AG20443 (cell line): ENCODE measurements at regions not wholly inside any gene's neighbourhood (a gene's known extent, or its start where the extent isn't known, plus 50 kb on each side); places are given as distances from the start of the nearest gene placed in this dataset.
A peak's percentile ranks its signal among the peaks of the same experiment; 100 is the strongest.

Source experiments
- DNase-seq: peaks from one replicate; pipeline ENCODE4 v3.0.0; 2012; ENCODE audit warnings: low spot score, mixed read lengths

DNA sequence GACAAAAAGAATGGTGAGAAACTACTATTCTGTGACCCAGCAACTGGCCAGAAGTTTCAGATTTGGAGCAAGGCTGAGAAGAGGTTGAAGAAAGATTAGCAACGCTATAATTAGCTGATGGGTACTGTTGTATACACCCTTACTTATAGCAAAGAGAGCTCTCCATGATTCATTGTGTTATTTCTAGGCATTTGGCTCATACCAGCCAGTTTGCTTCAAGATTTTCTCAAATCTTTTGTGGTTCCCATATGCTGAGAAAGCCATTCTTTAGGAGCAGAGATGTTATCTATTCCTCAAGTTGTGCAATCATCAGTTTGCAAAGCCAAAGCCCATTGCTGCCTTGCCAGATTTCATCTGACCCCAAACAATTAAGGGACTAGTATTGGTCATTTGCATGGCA lies 179.4 kb downstream of the ETS1 start:
- peak; percentile 31 for DNase-seq

DNA sequence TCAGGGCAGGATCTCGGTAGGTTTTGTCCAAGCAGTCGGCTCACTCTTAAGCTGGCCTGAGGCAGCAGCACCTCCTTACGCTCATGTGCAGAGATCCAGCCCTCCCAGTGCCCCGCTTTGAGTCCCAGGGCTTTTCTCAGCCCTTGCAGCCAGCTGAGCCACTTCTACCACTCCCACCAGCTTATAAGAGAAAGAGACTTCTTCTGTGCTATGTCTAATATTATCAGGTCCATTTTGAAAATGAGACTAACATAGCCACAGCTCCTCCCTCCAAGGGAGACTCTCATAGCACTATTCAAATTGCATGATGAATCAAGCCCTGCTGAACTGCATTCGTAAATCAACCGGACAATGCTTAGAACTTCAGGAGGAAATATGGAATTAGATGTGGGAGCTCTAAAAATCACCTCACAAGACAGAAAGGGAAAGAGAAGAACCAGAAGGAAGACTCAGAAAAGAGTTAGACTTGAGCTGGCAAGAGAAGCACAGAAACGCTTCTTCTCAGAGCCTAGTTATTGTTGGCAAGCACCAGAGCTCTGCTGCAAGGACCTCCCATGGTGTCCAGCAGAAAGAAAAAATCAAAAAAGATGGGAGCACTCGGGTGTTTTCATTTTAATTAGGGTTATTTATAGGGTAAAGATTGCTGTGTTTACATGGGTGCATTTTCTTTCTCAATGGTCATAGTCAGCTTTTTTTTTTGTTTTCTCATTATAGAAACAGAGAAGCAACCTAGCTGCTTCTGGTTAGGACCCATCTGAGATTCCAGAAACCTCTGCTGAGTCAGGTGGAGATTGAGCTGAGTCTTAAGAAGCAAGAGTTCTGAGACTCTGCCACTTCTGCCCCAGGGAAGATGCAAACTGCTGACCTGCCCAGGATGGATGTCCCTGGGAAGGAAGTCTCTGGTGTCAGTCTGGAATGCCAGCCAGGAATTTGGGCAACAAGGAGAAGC lies 181.4 kb downstream of the ETS1 start:
- DNase-seq = peak; percentile 24

DNA sequence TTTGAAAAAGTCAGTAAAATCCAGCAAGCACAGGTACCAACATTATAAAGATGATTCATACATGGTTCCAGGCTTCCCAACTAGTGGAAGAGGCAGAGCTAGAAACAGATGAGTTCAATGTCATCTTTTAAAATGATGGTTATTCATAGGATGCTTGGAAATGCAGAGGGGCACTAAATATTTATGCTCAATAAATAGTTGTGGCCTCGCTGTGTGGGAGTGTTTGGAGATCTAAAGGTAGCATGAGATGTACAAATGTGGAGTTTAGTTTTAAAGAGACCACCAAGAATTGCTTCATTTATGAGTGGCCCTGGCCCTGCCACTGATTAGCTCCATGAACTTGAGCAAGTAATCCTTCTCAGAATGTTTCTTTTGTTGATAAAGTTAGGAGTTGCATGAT lies 182.2 kb downstream of the ETS1 start:
- DNase-seq = no peak

GRCh38 chr11:128404437-128404836 lies 182.9 kb downstream of the ETS1 start:
- DNase-seq = no peak

DNA sequence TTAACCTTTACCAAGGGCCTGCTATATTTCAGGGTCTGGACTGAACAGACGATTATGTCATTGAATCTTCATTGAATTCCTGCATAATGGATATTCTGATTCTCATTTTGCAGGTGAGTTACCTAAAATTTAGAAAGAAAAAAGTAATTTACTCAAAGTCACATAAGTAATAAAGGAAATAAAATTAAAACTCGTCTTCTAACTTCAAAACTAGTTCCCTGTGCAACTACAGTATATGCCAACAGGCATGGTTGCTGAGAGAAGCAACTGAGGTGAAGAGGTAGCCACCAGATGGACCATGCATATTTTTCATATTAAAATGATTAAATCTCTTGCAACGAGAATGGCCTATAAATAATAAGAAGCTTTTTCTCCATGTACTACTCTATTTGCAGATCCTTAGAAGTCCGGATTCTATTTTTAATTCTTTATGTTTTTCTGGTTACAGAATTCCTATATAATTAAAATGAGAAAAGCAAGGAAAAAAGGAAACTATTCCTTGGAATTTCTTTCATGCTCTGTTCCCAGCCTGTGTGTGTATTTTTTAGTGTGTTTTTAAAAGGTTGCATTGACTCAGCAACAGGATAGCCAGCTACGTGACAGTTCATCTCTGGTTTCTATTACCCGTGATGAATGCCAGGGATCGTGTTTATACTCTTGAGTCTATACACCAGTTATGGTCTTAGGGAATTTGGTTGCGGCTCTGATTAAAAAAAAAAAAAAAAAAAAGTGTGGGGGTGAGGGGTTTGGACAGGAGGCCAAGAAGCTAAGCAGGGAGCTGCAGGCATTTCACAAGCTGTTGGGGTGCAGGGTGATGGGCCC lies 186.8 kb downstream of the ETS1 start:
- DNase-seq = peak; percentile 72

- DNase-seq = peak; percentile 51
These were observed 187.9 kb downstream of the ETS1 start for GRCh38 chr11:128399251-128400121.

DNA sequence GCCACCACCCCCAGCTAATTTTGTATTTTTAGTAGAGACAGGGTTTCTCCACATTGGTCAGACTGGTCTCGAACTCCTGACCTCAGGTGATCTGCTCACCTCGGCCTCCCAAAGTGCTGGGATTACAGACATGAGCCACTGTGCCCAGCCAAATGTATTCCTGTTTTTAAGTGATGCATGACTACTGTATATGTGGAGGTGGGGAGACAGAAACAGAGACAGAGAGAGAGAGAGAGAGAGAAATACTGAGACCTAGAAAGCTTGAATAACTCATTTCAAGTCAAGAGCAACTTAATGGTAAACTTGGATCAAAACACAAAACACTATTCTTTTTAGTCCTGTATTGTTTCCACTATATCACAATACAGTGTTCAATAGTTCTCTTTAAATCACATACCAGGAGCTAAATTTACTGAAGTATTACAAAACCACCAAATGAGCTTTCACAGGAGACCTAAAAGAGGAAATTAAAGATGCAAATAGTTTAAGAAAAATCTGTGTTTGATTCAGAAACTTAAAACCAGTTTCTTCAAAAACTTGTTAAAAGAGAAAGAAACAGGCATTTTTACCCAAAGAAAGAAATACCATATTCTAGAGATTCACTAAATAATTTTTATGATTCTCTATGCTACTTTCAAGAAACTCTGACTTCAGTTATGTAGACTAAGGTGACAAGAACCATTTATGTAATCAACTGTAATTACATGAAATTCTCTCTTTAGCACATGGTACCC lies 188.7 kb downstream of the ETS1 start:
- DNase-seq = no peak

DNA sequence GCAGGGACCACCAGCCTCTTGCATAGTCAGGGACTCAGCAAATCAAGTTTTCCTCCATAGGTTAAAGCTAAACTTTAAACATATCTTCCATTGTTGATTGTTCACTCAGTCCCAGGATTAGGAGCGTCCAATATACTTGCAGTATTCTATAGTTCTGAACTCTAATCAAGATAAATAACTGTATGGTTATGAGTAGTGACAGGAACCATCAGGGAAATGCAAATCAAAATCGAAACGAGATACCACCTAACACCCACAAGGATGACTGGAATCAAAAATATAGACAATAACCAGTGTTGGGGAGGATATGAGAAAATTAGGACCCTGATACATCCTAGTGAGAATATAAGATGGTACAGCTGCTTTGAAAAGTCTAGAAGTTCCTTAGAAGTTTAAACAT lies 190.0 kb downstream of the ETS1 start:
- DNase-seq = no peak

DNA sequence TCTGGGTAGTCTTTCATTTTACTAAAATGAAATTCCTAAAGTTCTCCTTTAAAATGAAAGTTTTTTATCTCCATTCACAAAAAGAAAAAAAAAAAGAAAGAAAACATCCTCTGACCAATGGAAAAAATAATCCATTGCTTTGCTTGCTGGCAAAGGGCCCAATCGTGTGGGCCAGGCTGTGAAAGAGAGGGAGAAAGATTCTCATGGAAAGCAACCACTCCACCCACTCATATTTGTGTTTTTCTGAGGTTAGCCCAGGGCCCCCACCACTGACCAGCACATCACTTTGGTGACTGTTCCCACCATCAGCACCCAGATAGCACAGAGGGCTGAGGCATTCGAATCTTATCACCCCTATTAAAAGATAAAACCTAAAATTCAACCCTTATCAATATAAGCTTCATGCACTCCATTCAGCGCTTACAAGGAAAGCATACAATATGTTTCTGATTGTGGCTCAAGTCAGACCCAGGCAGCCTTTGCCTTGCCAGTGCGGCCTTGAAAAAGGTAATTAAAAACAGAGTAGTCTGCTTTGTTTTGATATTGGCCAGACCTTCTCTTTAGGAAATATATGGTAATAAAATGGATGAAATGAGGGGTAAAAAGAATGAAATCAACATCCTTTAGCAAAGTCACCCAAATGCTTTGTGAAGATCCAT lies 192.8 kb downstream of the ETS1 start:
- peak; percentile 41 for DNase-seq

DNA sequence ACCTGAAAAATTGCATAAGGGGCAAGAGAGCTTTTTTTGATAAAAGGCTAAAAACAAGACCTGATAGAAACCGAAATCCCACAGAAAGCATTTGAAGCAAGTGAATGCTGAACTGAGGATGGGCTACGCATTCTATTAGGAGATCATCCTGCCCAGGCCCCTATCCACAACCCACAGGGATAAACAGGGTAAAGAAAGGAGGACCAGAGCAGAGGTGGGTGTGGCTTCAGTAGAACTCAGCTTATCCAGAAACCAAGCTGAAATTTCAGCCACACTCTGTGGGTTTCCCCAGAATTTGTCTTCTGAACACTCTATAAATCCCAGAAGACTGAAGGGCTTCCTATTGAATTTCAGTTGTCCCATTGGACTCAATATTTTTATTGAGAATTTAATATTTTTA lies 195.1 kb downstream of the ETS1 start:
- DNase-seq = no peak

DNA sequence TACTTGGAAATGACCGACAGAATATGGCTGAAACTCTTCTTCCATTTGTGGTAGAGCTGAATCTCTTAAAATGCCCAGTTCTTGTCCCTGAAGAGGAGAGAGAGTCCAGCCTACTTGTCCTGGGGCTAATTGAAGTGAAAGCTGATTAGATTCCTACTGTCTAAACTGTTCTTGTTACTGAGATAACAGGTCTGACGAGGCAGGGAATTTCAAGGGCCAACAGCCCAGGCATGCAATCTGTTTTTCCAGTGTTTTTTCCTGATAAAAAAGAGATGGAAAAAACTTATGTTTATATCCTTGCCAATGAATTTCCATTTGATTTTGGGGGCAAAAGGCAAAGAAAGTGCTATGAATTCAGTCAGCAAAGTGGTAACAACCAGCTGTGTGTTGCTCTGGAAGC lies 195.5 kb downstream of the ETS1 start:
- DNase-seq = no peak

- no peak for DNase-seq
These were observed 197.1 kb downstream of the ETS1 start for GRCh38 chr11:128390246-128390645.

GRCh38 chr11:128389461-128389976 lies 197.8 kb downstream of the ETS1 start:
- no peak for DNase-seq

DNA sequence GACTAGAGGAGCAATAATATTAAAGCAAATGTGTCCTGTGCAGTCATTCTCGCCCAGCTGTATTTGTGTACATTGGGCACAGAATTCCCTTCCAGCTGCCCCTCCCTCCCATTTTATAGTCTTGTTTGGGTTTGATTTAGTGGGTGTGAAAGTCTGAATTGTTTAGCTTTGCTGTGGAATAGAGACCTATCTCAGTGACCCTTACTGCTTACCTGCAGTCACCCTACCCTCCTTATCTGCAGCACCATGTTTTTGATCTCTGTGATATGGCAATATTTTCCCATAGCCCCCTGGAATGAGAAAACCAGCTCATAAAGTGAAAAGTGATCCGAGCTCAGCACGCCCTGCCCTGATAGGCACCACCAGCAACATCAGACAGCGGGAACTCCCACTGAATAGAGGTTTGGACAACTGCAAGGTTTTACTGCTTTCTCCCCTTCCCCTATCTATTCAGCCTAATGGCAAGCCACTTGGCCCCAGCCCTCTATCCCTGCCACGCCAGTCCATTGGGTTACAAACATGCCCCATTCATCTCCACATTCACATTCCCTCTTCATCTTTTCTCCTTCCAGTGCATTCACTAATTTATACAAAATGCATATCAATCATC lies 199.0 kb downstream of the ETS1 start:
- DNase-seq = no peak

DNA sequence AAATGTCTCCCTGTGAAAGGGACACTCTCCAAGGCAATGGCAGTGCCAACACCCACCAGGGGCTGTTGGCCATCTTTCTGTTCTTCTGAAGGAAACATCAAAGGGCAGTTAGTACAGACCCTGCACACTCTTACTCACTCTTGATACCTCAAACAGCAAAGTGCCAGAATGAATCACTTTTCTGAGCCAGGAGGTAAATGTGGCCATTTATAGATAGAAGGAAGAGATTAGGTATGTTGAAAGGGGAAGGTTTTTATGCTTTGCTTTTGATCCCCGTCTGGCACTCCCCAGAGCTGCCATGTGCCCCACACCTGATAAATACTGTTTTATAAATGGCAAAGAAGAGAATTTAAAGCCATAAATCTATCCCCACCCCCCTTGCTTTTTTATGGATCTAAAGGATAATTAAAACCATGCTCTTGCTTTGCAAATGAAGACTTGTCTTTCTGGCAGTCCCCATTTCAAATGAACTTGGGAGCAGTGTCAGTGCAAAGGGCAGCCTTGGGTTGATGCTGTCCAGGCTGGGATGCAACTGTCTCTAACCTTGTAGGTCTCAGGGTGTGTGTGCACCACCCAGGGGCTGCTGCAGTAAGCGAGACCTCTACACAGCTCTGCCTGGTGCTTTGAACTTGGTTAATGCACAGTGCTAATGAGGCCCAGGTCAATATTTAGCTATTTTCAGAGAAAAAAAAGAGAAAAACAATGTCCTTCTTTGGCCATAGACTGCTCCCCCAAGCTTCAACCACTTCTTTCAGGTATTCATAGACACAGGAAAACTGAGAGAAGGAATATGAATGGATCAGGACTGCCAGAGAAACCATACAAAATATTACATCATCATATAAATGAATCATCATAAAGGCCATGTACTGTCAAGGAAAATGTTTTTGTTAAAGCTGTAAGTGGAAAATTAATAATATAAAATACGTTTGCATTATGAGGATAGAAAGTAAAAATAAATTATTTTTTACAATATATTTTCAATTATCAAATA lies 207.5 kb downstream of the ETS1 start:
- no peak for DNase-seq

DNA sequence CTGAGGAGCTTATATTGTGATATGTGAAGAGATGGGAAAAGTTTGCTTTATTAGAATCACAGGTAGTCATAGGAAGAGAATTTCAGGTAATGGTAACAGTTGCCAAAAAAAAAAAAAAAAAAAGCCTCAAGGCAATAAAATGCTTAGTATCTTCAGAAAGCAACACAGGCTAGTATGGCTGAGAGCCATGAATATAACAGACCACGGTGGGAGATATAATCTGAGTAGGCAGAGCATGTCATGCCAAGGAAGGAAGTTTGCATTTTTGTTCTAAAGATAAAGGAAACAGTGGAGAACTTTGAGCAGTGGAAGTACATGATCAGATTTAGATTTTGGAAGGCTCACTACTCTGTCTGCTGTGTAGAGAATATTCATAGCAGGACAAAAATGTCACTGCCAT lies 211.4 kb downstream of the ETS1 start:
- no peak for DNase-seq

DNA sequence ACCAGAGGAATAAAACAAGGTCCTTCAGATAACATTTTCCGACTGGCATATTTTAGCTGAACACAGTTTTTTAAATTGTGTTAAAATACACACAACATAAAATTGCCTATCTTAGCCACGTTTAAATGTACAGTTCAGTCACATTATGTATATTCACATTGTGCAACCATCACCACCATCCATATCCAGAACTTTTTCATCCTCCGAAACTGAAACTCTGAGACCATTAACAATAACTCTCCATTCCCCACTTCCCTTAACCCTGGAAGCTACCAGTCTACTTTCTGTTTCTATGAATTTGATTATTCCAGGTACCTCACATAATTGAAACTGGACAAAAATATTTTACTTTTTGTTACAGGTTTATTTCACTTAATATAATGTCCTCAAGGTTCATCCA lies 213.3 kb downstream of the ETS1 start:
- DNase-seq = no peak

GRCh38 chr11:128372977-128373376 lies 214.4 kb downstream of the ETS1 start:
- DNase-seq = no peak

DNA sequence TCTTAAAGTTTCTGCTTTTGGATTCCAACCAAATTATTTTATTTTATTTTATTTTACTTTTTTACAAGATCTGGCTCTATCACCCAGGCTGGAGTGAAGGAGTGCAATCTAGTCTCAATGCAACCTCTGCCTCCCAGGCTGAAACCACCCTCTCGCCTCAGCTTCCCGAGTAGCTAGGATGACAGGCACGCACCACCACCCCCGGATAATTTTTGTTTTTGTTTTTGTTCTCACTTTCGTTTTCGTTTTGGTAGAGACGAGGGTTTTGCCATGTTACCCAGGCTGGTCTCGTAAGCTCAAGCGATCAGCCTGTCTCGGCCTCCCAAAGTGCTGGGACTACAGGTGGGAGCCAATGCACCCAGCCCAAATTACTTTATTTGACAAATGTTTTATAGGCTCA lies 219.8 kb downstream of the ETS1 start:
- DNase-seq = no peak
